ENCODE measurements at regions not wholly inside any gene's neighbourhood (a gene's known extent, or its start where the extent isn't known, plus 50 kb on each side); places are given as distances from the start of the nearest gene placed in this dataset.

- POLR2A ChIA-PET, result no interaction called here
Measured at GRCh38 chr5:143737062-143737461, 74.9 kb upstream of the HMHB1 start.

GRCh38 chr5:143734456-143734780 lies 77.5 kb upstream of the HMHB1 start:
- TF ChIP-seq CTBP1 (IDR thresholded peaks at IDR 0.05; ENCODE audit: borderline replicate concordance) (no peak), TARDBP (IDR thresholded peaks at IDR 0.05) (no peak), HDGF (IDR thresholded peaks at IDR 0.05; ENCODE audit: borderline replicate concordance) (no peak), SP1 (IDR thresholded peaks at IDR 0.05) (no peak), FOXK2 (IDR thresholded peaks at IDR 0.05) (no peak), BHLHE40 (IDR thresholded peaks at IDR 0.05; ENCODE audit: borderline replicate concordance) (no peak), FOXM1 (IDR thresholded peaks at IDR 0.05; ENCODE audit: borderline replicate concordance) (no peak), ELF4 (IDR thresholded peaks at IDR 0.05) (no peak), NFRKB (IDR thresholded peaks at IDR 0.05) (no peak), PKNOX1 (IDR thresholded peaks at IDR 0.05) (no peak), LEF1 (IDR thresholded peaks at IDR 0.05; ENCODE audit: borderline replicate concordance) (no peak), FOXA1 (IDR thresholded peaks at IDR 0.05) (no peak)
- no peak for DNase-seq (ENCODE audit: extremely low spot score)
- CTCF ChIA-PET, result no interaction called here
- POLR2A ChIA-PET, result no interaction called here

More at GRCh38 chr5:143737062-143737461, 74.9 kb upstream of the HMHB1 start:
- no peak for DNase-seq (ENCODE audit: extremely low spot score)
- TF ChIP-seq SP1 (IDR thresholded peaks at IDR 0.05) (no peak), NFRKB (IDR thresholded peaks at IDR 0.05) (no peak), LEF1 (IDR thresholded peaks at IDR 0.05; ENCODE audit: borderline replicate concordance) (no peak), ZNF384 (IDR thresholded peaks at IDR 0.05) (no peak), ARNT (IDR thresholded peaks at IDR 0.05) (no peak), FOXK2 (IDR thresholded peaks at IDR 0.05) (no peak), FOXM1 (IDR thresholded peaks at IDR 0.05; ENCODE audit: borderline replicate concordance) (no peak), SUZ12 (IDR thresholded peaks at IDR 0.05) (no peak), BHLHE40 (IDR thresholded peaks at IDR 0.05; ENCODE audit: borderline replicate concordance) (no peak), ELF4 (IDR thresholded peaks at IDR 0.05) (no peak), FOXA1 (IDR thresholded peaks at IDR 0.05) (no peak), CTBP1 (IDR thresholded peaks at IDR 0.05; ENCODE audit: borderline replicate concordance) (no peak), L3MBTL2 (conservative IDR thresholded peaks at IDR 0.05) (no peak), HDGF (IDR thresholded peaks at IDR 0.05; ENCODE audit: borderline replicate concordance) (no peak), PKNOX1 (IDR thresholded peaks at IDR 0.05) (no peak), TARDBP (IDR thresholded peaks at IDR 0.05) (no peak)
- CTCF ChIA-PET, result interaction anchor here (0.5 to 0.6 kb wide), 2 partner anchors 630 to 643 kb away, joined by 3 to 5 read pairs; no protein-coding TSS in a partner anchor

- DNase-seq (ENCODE audit: extremely low spot score), result no peak
- ChIA-PET CTCF (interaction anchor here (0.6 kb wide), 1 partner anchor 13 kb away, joined by 3 read pairs; no protein-coding TSS in a partner anchor), POLR2A (no interaction called here)
- TF ChIP-seq SP1 (IDR thresholded peaks at IDR 0.05) (no peak), FOXM1 (IDR thresholded peaks at IDR 0.05; ENCODE audit: borderline replicate concordance) (no peak), BHLHE40 (IDR thresholded peaks at IDR 0.05; ENCODE audit: borderline replicate concordance) (no peak), PKNOX1 (IDR thresholded peaks at IDR 0.05) (no peak), ZNF384 (IDR thresholded peaks at IDR 0.05) (no peak), NFRKB (IDR thresholded peaks at IDR 0.05) (no peak), CTBP1 (IDR thresholded peaks at IDR 0.05; ENCODE audit: borderline replicate concordance) (no peak), FOXA1 (IDR thresholded peaks at IDR 0.05) (no peak), ELF4 (IDR thresholded peaks at IDR 0.05) (no peak), FOXK2 (IDR thresholded peaks at IDR 0.05) (no peak), L3MBTL2 (conservative IDR thresholded peaks at IDR 0.05) (no peak), SUZ12 (IDR thresholded peaks at IDR 0.05) (no peak), LEF1 (IDR thresholded peaks at IDR 0.05; ENCODE audit: borderline replicate concordance) (no peak), TARDBP (IDR thresholded peaks at IDR 0.05) (no peak), HDGF (IDR thresholded peaks at IDR 0.05; ENCODE audit: borderline replicate concordance) (no peak), ARNT (IDR thresholded peaks at IDR 0.05) (no peak)
Measured at GRCh38 chr5:143733665-143734455, 78.1 kb upstream of the HMHB1 start.

GRCh38 chr5:143732402-143732801 lies 79.6 kb upstream of the HMHB1 start:
- POLR2A ChIA-PET, result no interaction called here
- no peak for DNase-seq (ENCODE audit: extremely low spot score)
- TF ChIP-seq FOXA1 (IDR thresholded peaks at IDR 0.05), result no peak
- no peak for TF ChIP-seq L3MBTL2 (conservative IDR thresholded peaks at IDR 0.05)
- no peak for TF ChIP-seq PKNOX1 (IDR thresholded peaks at IDR 0.05)
- no peak for TF ChIP-seq FOXM1 (IDR thresholded peaks at IDR 0.05; ENCODE audit: borderline replicate concordance)
- TF ChIP-seq ZNF384 (IDR thresholded peaks at IDR 0.05), result no peak
- no peak for TF ChIP-seq NFRKB (IDR thresholded peaks at IDR 0.05)
- no peak for TF ChIP-seq TARDBP (IDR thresholded peaks at IDR 0.05)
- TF ChIP-seq SUZ12 (IDR thresholded peaks at IDR 0.05), result no peak
- no peak for TF ChIP-seq ELF4 (IDR thresholded peaks at IDR 0.05)
- TF ChIP-seq CTBP1 (IDR thresholded peaks at IDR 0.05; ENCODE audit: borderline replicate concordance), result no peak
- TF ChIP-seq FOXK2 (IDR thresholded peaks at IDR 0.05), result no peak
- TF ChIP-seq BHLHE40 (IDR thresholded peaks at IDR 0.05; ENCODE audit: borderline replicate concordance), result no peak
- no peak for TF ChIP-seq ARNT (IDR thresholded peaks at IDR 0.05)
- TF ChIP-seq LEF1 (IDR thresholded peaks at IDR 0.05; ENCODE audit: borderline replicate concordance), result no peak
- TF ChIP-seq HDGF (IDR thresholded peaks at IDR 0.05; ENCODE audit: borderline replicate concordance), result no peak
- no peak for TF ChIP-seq SP1 (IDR thresholded peaks at IDR 0.05)
- CTCF ChIA-PET, result no interaction called here
